ENCODE measurements at regions not wholly inside any gene's neighbourhood (a gene's known extent, or its start where the extent isn't known, plus 50 kb on each side); places are given as distances from the start of the nearest gene placed in this dataset.

DNA sequence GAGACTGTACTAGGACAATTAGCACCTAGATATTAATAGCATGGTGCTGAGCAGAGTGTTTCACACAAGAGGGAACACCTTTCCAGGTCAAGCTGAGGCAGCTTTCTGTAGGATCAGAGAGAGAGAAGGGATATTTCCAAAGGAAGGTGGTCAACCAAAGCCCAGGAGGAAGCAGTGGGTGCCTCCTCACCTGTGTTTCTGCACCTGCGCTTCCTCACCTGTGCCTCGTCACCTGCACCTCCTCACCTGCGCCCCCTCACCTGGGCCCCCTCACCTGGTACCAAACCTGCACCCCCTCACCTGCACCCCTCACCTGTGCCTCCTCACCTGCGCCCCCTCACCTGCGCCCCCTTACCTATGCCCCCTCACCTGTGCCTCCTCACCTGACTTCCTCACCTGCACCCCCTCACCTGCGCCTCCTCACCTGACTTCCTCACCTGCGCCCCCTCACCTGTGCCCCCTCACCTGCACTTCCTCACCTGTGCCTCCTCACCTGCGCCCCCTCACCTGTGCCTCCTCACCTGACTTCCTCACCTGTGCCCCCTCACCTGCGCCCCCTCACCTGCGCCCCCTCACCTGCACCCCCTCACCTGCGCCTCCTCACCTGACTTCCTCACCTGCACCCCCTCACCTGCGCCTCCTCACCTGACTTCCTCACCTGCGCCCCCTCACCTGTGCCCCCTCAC is 67.9 kb downstream of the TTLL2 start:
- intact Hi-C loops (cut with DNase I) = no loop called here
- DNase-seq (no peak), ATAC-seq (ENCODE audit: poor library complexity) (no peak)

DNA sequence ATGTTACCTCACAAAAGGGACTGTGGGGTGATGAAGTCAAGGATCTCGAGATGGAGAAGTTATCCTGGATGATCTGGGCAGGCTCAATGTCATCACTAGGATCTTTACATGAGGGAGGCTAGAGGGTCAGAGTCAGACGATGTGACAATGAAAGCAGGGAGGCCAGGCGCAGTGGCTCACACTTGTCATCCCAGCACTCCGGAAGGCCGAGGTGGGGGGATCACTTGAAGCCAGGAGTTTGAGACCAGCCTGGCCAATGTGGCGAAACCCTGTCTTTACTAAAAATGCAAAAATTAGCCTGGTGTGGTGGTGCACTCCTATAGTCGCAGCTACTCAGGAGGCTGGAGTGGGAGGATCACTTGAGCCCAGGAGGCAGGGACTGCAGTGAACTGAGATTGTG is 68.8 kb downstream of the TTLL2 start:
- DNase-seq = no peak
- no peak for ATAC-seq (ENCODE audit: poor library complexity)
- intact Hi-C loops (cut with DNase I) = no loop called here

DNA sequence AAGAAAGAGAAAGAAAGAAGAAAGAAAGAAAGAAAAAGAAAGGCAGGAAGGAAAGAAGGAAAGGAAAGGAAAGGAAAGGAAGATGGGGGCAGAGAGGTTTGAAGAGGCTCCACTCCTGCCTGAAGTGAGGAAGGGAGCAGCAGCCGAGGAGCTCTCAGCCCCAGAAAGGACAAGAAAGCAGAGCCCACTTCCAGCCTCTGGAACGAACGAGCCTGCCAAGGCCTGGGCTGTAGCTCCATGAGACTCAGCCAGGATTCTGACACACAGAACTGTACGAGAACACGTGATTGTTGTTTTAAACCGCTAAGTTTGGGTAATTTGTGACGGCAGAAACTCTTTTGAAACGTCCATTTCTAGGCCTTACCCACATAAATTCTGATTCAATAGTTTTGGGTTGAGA is 69.5 kb downstream of the TTLL2 start:
- no peak for DNase-seq
- ATAC-seq (ENCODE audit: poor library complexity) = no peak
- intact Hi-C loops (cut with DNase I) = no loop called here

DNA sequence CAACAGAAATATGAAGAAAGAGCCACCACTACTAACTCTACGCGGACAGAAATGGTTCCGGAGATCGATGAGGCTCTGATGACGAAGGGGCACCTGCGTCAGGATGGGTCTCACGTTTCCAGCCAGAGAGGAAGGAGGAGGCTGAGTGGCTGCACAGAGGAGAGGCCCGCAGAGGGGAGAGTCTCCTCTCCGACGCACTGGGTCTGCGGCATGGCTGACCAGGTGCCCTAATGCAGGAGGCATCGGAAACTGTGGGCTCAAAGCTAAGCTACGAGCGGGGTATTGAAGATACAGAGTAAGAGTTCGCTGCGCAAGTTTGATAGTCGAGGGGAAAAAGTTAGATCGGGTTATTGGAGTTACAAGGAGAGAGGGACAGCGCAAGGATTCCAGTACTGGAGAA is 69.9 kb downstream of the TTLL2 start:
- ATAC-seq (ENCODE audit: poor library complexity) (no peak), DNase-seq (no peak)
- intact Hi-C loops (cut with DNase I) = no loop called here

DNA sequence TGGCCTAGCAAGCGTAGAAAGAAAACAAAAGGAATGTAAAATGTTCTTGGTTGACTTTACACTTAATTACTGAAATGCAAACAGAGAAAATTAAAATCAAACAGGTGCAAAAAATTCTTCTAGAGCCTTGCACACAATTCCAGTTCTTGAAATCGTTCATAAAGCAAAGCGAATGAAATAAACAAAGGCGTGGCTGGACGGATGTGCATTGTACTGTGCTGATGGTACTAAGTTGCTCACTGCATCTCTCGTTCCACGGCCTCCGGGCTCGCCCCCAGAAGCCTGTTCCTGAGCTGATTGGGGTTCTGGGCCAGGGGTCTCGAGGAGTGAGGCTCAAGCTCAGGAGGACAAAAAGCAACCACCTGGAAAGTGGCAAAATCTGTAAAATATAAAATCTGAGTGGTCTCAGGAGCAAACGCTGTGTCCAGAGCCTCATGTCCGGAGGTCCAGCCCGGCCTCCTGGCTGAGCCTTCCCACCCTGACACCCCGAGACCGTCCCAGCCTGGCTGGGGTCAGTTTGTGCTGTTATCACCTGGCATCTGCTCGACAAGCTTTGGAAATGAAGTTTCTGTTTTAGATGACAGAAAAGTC is 71.3 kb downstream of the TTLL2 start:
- ATAC-seq (ENCODE audit: poor library complexity) (no peak), DNase-seq (no peak)
- intact Hi-C loops (cut with DNase I) = no loop called here

DNA sequence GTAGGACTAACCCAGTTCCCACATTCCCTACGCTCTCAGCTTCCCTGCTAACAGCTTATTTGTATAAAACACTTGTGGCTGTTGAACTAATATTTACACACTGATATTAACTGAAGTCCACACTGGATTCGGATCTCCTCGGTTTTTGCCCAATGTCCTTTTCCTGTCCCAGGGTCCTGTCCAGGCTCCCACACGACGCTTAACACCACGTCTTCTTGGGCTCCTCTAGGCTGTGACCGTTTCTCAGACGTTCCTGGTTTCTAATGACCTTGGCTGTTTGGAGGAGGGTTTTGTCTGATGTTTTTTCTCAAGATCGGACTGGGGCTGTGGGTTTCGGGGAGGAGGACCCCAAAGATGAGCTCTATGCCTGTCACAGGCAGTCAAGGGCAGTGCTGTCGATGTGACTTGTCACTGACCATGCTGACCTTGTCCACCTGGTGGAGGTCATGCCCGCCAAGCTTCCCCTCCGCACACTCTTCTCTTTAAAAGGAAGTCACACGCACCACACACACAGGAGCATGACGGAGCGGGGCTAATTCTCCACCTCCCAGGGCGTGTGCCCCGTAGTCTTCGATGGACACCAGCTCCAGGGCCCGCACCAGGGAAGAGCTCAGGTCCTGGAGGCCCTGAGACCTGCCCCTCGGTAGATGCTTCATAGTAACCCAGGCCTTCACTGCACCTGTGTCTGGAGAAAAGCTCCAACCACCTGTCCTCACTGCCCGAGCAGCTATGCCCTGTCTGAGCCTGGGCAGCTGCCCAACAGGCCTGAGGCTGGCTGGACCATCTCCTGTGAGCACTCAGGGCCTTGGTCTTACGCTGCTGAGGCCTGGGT is 72.0 kb downstream of the TTLL2 start:
- no peak for ATAC-seq (ENCODE audit: poor library complexity)
- DNase-seq = no peak
- intact Hi-C loops (cut with DNase I) = no loop called here

DNA sequence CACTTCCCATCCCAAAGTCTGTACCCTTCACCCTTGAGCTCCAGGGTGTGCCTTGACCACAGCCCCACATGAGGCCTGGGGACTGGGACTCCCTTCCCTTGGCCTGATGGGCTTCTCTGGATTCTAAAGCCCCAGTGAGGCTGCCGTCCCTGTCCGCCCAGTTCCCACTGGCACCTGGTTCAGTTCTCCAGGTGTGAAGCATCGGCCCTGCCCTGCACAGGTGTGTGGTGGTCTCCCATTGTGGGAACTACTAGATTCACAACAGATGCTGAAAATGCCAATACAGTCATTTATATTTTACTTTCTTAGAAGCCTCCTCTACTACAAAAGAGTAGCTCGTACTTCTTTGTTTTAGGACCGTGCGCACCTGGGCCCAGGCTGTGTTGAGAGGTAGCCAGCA is 72.8 kb downstream of the TTLL2 start:
- ATAC-seq (ENCODE audit: poor library complexity) = no peak
- intact Hi-C loops (cut with DNase I) = no loop called here
- DNase-seq = no peak

DNA sequence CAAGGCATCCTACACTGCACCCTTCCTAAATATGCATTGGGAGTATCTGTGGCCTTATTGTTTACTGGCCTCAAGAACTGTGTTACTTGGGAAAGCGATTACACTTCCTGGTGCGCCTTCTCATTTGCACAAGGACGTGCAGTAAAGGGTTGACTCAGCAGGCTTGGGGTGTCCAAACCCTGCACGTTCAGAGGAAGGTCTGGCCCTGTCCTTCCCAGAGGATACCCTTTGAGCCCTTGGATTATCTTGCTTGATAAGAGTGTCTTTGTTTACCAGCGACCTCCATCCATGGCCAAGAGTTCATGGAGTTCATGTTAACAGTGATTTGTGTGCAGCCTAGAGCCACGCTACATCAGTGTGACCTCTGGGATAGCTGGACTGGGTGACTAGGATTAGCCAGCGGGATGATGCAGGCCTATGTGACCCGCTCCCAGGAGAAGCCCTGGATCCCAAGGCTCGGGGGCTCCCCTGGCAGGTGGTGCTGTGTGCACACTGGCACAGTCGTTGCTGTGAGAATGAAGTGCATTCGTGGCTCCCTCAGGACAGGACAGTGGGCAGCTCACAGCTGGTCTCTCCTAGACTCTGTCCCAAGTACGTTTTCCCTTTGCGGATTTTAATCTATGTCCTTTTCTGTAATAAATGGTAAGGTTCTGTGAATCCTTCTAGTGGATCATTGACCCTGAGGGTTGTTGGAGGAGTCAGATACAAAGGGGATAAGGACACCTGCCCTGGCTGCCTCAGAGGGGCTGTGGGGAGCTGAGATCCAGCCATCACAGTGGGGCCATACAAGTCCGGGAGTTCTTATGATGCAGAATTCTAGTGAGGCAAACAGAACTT is 73.5 kb downstream of the TTLL2 start:
- no peak for ATAC-seq (ENCODE audit: poor library complexity)
- no peak for DNase-seq
- intact Hi-C loops (cut with DNase I) = no loop called here

DNA sequence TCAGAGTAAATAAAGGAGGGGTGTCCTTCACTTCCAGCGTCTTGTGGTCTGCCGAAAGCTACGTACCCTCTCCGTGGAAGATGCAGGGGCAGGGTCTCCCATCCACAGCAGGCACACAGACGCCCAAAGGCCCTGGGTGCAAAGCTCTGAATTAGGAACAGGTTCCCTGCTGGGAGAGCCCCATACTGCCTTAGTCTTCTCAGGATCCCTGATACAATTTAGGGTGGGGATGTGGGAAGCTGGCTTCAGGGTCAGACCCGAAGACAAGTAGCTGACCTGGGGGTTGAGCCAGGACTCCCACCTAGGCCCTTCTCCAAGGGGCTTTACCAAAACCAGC is 74.1 kb downstream of the TTLL2 start:
- no peak for DNase-seq
- intact Hi-C loops (cut with DNase I) = no loop called here
- ATAC-seq (ENCODE audit: poor library complexity) = no peak

DNA sequence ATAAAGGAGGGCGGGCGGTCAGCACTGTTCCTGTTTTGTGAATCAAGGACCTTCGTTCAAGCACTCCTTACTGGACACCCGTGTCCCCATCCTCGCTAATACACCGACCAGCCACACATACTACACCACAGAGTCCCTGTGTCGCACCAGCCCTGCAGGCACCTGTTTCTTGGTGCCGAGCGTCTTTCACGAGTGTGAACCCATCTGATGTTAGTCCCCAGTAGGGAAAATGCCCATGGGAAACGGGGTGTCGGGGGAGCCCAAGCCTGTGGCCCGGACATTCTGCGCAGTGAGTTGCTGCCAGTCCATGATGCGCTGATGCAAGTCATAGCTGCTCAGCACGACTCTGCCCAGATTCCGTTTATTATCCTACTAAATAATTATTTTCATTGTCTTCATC is 74.7 kb downstream of the TTLL2 start:
- no peak for DNase-seq
- intact Hi-C loops (cut with DNase I) = no loop called here
- ATAC-seq (ENCODE audit: poor library complexity) = no peak

DNA sequence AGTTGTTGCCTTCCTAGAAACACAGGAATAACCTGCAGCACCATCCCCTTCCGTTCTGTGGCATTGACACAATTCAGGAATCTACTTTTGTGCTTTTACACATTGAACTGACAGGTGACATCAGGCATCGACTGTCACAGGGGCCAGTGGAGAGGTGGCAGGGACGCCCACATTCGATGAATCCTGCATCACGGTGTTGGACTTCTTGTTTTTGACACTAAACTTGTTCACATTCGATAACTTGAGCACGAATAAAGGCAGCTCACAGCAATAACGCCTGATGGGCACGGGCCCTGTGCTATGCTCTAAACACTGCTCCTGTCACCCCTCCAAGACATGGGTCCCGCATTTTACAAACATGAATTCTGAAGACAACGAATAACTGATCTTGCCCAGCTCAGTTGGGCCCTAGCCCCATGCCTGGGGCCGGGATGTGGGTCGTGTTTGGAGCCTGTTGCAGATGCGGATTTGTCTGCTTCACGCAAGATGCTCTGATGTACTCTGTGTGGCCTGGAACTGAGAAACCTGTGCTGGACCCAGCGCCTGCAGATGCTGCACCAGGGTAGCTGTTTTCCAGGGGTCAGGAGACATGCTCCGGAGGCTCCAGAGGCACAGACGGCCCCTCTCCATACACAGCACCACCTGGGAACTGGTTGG is 75.7 kb downstream of the TTLL2 start:
- ATAC-seq (ENCODE audit: poor library complexity) (no peak), DNase-seq (no peak)
- intact Hi-C loops (cut with DNase I) = no loop called here

DNA sequence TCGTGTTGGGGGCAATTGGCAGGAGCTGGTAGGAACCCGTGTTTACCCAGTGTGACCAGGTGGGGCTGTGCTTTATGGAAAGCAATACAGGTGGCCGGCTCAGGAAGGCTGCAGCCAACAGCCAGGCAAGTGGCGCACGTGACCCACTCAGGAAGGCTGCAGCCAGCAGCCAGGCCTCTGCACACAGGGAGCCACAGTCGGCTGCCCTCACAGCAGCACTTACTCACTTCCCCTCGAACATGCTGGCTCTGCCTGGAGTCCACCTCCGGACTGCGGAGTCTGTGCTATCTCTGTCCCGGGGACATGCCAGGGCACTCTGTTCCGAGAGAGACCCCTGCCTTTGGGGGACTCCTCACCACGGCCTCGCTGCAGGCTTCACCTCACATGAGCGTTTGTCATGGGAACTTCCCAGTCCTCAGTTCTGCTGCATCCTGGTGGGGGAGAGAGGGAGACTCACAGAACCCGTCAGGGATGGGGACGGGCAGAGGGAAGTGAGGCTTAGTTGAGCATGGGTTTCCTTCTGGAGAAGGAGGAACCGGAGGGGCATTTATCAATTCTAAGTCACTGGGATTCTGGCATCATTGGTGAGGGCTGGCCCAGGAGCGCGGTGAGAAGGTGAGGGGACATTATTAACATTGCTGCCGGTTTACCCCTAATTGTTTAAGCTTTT is 76.8 kb downstream of the TTLL2 start:
- ATAC-seq (ENCODE audit: poor library complexity) = no peak
- intact Hi-C loops (cut with DNase I) = no loop called here
- no peak for DNase-seq

DNA sequence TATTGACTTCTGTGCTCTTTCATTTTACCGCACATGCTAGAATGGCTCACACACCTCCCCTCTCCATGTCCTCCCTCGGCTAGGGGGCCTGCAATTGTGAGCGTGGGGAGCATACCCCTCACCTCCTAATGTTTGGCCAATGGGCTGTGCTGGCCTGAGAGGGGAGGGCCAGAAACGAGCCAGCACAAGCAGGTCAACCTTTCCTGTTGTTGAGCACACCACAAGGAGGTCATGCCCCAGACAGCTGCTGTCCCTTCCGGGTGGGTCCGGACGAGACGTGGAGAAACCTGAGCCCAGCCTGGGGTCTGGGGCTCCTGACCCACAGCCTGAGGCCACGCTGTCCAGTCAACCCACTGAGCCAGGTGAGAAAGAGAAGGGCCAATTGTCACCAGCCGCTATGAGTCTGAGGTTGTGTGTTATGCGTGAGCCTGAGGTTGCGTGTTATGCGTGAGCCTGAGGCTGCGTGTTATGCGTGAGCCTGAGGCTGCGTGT is 77.4 kb downstream of the TTLL2 start:
- no peak for DNase-seq
- intact Hi-C loops (cut with DNase I) = no loop called here
- ATAC-seq (ENCODE audit: poor library complexity) = no peak

DNA sequence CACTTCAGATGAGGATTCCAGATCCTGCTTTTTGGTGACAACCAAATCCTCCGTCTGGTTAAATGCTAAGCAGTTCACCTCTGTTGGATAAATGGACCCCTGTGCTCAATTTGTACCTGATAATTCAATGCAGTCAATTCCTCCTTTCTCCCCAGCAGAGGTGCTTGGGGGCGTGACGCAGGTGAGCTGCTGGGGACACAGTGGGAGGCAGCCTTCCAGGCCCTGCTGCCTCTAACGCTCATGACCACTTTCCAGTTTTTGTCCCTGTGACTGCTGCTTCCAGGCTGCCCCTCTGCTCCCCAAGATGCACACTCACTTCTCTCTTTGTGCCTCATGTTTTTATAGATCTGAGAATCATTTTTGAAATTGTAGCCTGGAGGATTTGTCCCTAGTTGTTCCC is 78.5 kb downstream of the TTLL2 start:
- ATAC-seq (ENCODE audit: poor library complexity) (no peak), DNase-seq (no peak)
- intact Hi-C loops (cut with DNase I) = no loop called here

DNA sequence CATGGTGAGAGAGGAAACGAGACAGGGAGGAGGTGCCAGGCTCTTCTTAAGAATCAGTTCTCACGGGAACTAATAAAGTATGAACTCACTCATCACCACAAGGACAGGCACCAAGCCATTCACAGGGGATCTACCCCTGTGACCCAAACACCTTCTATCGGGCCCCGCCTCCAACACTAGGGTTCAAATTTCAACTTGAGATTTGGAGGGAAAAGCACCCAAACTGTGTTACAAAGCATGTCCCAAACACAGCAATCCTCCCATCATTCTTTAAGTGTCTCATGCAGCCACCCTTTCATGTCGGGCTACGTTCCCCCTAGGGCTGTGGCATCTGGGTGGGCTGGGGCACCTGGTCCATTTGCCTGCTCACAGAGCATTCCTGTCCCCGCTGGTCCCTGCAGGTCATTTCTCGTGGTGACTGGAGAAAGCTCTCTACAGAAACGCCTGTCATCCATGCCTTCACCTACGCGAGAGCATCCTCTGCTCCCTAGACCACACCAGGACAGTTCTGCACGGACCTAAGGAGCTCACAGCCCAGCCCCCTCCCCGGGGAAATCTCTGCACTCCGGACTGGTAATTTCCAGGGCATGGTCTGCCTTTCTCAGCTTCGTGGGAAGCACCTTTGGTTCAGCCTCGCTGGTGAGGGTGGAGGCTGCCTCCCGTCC is 79.6 kb downstream of the TTLL2 start:
- DNase-seq (no peak), ATAC-seq (ENCODE audit: poor library complexity) (no peak)
- intact Hi-C loops (cut with DNase I) = no loop called here

DNA sequence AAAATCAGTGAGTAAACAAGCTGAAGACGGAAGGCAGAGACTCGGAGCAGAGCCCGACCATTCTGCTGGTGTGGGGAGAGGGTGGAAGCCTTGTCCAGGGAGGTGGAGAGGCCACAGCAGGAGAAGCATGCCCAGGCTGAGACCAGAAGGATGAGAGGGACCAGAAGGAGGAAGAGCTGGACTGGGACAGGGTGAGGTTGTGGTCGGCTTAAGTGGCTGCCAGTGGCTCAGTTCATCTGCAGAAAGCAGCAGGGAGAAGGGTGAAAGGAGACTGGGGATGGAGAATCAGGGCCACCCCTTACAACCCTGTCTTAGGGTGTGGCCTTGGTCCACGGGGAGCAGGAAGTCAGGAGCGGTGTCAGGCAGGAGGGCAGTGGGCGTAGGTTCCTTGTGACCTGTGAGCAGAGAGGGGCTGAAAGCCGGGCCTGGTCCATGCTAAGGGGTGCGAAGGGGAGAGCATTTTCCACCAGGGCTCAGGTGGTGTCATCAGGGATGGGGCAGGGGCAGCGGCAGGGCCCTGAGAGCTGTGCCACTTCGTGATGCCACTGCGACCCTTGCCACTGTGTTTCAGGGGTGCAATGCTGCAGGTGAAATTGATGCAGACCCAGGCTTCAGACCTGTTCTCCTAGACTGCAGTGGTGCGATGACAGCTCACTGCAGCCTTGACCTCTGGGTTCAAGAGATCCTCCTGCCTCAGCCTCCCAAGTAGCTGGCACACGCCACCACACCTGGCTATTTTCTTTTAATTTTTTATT is 81.1 kb downstream of the TTLL2 start:
- ATAC-seq (ENCODE audit: poor library complexity) = no peak
- no peak for DNase-seq
- intact Hi-C loops (cut with DNase I) = no loop called here
